Tibial nerve (tissue), 3 donors: ENCODE measurements at regions not wholly inside any gene's neighbourhood (a gene's known extent, or its start where the extent isn't known, plus 50 kb on each side); places are given as distances from the start of the nearest gene placed in this dataset.

ENCODE experiments used
- POLR2A ChIP-seq, 2 donors: fragments of 450-650 bp; IDR thresholded peaks; one replicate each; pipeline ENCODE4 v1.6.1; 2017; ENCODE audit warnings: antibody characterized with exemption in 2 of 2, mild to moderate bottlenecking in 2 of 2, moderate library complexity in 2 of 2
- TF ChIP-seq, protein P1 (sequence below), 5 experiments: fragments of 200-600 bp in 3 of 5; fragments of 450-650 bp in 2 of 5; sonication (generic) in 3 of 5; IDR thresholded peaks; one replicate each; pipeline ENCODE4 v1.5.1; 2016 to 2019; ENCODE audit warnings: antibody characterized with exemption in 5 of 5, mild to moderate bottlenecking in 3 of 5, moderate library complexity in 2 of 5

DNA sequence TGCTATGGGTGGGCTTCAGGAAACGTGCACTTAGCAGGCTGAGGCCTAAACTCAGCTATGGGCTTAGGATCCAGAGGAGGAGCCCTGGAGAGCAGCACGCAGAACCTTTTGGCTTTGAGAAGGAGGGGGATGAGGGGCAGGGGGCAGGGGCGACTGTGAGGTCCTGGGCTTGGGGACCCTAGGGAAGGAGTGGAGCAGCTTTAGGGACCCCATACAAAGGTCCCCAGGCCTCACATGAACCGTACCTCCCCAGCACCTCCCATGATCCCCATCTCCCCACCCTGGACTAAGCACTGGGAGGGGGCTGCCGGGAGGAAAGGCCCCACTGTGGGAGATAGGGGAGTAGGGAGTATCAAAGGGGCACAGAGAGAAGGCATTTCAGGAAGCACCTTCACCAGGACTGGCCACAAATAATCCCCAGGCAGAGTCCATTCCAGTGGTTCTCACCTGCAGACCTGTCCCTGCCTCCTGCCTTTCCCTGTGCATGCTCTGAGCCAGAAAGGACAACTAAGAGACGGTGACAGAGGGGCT is 62.0 kb upstream of the KLF13 start:
- TF ChIP-seq POLR2A (IDR thresholded peaks at IDR 0.05): no peak
- TF ChIP-seq, protein P1, sequence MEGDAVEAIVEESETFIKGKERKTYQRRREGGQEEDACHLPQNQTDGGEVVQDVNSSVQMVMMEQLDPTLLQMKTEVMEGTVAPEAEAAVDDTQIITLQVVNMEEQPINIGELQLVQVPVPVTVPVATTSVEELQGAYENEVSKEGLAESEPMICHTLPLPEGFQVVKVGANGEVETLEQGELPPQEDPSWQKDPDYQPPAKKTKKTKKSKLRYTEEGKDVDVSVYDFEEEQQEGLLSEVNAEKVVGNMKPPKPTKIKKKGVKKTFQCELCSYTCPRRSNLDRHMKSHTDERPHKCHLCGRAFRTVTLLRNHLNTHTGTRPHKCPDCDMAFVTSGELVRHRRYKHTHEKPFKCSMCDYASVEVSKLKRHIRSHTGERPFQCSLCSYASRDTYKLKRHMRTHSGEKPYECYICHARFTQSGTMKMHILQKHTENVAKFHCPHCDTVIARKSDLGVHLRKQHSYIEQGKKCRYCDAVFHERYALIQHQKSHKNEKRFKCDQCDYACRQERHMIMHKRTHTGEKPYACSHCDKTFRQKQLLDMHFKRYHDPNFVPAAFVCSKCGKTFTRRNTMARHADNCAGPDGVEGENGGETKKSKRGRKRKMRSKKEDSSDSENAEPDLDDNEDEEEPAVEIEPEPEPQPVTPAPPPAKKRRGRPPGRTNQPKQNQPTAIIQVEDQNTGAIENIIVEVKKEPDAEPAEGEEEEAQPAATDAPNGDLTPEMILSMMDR (IDR thresholded peaks at IDR 0.05): no peak
